GM21526 (cell line): ENCODE measurements at regions not wholly inside any gene's neighbourhood (a gene's known extent, or its start where the extent isn't known, plus 50 kb on each side); places are given as distances from the start of the nearest gene placed in this dataset.
"Not testable (repeated sequence)": the region's sequence is repeated elsewhere in the genome, so short reads cannot be mapped to it uniquely, and the experiment has no call there.

ENCODE experiments used
- ATAC-seq: cut with Tn5 transposase; IDR thresholded peaks from one replicate; pipeline ENCODE4 v1.9.1; 2021; ENCODE audit warnings: moderate library complexity; ENCODE audit not compliant: unreplicated experiment, low FRiP score

DNA sequence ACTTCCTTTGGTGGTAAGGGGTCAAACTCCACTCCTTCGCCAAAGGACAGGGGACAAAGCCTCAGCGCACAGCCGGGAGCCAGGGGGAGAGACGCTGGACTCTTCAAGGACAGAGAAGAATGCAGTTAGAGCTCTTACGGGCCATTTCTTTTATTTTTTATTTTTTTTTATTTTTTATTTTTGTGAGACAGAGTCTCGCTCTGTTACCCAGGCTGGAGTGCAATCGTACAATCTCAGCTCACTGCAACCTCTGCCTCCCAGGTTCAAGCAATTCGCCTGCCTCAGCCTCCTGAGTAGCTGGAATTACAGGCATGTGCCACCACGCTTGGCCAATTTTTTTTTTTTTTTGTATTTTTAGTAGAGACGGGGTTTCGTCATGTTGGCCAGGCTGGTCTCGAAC, 93.2 kb upstream of the RPH3AL start, which contains the start of gene RFLNB:
Gene RFLNB (minus strand): TSS at position 101 of the 400 bp plus-strand sequence.
- ATAC-seq, result not testable (repeated sequence)

DNA sequence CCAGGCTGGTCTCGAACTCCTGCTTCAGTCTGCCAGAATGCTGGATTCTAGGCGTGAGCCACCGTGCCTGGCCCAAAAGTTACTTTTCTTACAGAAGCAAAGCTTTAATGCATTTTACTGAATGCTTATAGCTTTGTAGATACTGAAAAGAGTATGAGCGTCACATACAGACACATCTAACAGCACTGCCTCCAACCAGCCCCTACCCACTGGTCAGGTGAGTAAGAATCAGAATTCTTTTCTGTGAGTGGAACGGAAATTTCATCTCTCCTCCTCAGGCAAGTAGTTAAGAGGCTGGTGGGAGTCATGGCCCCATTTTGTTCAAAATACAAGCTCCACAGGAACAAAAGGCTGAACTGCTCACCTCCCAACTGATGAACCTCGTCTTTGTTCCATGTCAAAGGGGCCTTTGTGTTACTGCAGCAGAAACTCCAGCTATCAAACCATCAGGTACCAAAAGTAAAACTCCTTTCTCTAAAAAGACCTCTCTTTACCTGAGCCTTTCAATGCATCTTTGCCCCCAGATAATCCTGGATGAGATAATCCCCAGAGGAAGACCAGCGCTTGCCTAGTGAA, 92.4 kb upstream of the RPH3AL start:
- ATAC-seq, result no peak

DNA sequence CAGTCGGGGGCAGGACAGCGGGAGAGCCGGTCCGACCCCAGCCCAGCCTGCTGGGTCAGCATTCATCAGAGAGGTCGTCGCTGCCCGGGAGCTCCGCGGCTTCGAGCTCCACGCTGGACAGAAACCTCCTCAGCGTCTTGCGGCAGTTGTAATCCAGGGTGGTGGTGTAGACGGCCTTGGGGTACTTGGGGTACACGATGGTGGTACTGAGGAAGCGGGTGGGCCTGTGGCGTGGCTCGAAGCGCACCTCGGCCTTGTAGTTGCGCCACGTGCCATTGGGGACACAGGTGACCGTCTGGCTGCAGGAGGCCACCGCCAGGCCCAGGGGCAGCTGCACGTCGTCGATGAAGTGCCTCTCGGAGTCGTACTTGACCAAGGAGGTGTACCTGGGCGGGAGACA, 90.5 kb upstream of the RPH3AL start:
- ATAC-seq, result no peak

DNA sequence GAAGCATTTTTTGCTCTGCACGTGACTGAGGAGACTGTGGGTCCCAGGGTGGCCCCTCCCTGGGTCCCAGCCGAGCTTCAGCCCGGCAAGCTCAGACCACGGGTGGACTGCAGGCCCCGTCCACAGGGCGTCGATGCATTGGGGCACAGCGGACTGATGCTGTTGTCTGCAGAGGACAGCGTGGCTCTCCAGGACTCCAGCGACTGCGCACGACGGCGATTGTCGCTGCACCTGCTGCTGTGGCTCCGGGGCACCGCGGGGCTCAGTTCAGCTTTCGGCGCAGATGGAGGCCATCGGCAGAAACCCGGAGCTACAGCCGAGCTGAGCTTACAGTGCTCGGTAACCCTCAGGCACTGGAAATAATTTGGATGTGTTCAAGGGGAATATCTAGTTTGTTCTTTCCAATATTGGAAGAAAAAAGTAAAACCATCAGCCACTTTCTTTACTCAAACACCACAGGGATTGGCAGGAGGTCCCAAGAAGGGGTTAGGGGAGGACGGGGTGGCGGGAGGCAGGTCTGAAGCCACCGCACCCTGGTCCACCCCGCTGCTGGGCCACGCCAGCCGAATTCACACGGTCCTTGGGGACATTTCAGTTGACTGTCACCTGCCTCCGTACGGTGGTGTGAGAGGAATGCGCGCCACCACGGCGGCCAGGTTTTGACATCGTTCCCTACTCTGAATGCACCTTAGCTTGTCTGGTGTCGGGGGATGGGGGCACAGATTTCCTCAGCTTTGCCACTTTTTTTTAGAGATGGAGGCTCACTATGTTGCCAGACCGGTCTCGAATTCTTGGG, 88.7 kb upstream of the RPH3AL start:
- ATAC-seq, result no peak

DNA sequence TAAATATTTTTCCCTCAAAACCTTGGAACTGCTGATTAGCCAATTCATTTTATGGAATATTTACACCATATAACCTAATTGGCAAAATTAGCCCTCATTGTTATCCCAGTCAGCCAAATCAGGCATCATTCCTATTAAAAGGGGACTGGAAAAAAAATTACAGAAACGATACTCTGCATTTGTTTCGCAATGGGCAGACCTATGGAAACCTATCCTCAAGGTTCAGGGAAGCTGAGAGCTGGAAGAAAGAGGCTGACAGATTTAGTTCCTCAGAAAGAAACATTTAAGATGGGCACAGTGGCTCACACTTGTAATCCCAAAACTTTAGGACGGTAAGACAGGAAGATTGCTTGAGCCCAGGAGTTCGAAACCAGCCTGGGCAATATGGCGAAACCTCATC, 85.6 kb upstream of the RPH3AL start:
- ATAC-seq, result no peak

DNA sequence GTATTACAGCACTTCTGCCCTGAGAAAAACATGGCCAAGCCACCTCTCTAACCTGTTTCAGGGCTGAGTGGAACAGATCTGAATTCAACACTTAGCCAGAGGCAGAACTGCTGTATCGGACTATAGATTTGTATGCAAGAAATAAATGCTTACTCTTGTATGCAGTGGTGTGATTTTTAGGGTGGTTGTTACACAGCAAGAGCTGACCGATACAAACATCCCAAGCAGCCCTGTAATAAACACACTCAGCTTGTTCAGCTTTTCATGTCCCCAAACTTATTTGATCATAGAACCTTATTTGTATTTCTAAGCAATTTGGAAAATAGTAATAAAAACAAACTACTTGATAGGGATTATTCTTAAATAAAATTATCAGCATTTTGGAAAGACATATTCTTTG, 84.9 kb upstream of the RPH3AL start:
- no peak for ATAC-seq

DNA sequence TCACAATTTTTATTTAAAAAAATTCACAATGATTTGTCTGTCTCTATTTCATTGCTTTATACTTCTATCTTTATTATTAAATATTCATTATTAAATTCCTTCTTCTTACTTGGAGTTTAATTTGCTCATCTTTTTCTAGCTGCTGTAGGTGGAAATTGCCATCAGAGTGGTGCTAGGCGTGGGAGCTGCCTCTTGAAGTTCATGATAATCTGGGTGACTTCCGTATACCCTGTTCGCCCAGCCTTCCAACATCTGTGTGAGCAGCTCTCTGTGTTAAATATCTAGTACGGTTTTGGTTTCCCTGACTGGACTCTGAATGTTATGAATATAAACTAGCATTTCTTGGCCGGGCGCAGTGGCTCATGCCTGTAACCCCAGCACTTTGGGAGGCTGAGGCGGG, 84.0 kb upstream of the RPH3AL start:
- ATAC-seq, result no peak

DNA sequence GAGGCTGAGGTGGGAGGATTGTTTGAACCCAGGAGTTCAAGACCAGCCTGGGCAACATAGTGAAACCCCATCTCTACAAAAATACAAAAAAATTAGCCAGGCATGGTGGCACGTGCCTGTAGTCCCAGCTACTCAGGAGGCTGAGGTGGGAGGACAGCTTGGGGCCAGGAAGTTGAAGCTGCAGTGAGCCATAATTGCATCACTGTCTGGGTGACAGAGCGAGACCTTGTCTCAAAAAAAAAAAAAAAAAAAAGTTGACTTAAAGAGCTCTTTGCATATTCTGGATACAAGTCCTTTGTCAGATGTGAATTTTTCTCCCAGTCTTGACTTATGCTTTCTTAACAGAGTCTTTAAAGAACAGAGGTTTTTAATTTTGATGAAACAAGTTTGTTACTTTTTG, 79.9 kb upstream of the RPH3AL start:
- not testable (repeated sequence) for ATAC-seq

DNA sequence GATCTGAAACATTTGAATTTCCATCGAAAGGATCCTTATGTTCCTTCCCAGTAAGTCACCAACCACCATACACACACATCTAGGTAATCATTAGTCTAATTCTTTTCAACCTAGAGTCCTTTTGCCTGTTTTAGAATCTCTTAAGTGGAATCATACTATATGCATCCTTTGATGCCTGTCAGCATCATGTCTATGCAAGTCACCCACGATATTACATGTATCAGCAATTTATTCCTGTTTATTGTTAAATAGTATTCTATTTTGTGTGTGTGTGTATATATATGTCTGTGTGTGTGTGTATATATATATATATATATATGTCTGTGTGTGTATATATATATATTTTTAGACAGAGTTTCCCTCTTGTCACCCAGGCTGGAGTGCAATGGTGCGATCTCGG, 78.9 kb upstream of the RPH3AL start:
- ATAC-seq, result no peak

DNA sequence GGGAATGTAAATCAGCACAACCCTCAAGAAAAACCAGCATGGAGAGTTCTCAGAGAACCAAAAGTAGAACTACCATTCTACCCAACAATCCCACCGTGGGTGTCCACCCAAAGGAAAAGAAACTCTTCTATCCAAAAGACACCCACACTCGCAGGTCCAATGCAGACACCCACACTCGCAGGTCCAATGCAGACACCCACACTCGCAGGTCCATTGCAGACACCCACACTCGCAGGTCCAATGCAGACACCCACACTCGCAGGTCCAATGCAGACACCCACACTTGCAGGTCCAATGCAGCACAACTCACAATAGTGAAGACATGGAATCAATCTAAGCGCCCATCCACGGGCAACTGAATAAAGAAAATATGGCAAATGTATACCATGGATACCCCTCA, 77.0 kb upstream of the RPH3AL start:
- ATAC-seq, result no peak

DNA sequence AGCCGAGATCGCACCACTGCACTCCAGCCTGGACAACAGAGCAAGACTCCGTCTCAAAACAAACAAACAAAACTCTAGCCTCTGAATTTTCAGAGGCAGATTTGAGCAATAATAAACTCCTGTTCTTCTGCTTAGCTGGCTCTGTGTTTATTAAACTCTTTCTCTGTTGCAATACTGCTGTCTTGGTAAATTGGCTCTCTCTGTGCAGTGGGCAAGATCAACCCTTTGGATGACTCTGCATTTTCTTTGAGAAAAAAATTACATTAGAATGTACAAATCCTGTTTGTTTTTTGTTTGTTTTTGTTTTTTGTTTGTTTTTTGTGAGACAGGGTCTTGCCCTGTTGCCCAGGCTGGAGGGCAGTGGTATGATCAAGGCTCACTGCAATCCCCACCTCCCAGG, 75.8 kb upstream of the RPH3AL start:
- no peak for ATAC-seq

DNA sequence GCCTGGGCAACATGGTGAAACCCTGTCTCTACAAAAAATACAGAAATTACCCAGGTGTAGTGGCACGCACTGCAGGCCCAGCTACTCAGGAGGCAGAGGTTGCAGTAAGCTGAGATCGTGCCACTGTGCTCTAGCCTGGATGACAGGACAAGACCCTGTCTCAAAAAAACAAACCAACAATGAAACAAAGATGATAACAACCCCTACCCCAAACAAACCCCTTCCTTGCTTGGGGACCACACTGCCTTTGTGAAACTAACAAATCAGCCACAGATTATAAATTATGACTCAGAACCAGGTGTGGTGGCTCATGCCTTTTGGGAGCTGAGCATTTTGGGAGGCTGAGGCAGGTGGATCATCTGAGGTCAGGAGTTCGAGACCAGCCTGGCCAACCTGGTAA, 75.3 kb upstream of the RPH3AL start:
- ATAC-seq, result no peak

DNA sequence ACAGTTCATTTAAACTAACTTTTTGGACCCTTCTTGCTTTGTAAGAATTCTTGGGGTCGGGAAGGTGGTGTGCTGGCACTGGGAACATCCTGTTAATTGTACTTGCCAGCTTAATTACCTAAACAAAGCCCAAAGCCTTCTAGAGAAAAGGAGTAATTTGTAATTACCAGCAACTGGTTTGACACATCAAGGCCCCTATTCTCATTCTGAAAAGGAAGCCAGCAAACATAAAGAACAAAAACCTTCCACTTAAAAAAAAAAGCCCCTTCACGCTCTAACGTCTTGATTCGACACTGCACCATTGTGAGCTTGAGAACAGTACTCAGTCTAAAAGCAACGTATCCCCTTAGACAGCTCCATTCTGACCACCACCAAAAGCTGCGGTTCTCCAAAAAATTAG, 74.7 kb upstream of the RPH3AL start:
- no peak for ATAC-seq

DNA sequence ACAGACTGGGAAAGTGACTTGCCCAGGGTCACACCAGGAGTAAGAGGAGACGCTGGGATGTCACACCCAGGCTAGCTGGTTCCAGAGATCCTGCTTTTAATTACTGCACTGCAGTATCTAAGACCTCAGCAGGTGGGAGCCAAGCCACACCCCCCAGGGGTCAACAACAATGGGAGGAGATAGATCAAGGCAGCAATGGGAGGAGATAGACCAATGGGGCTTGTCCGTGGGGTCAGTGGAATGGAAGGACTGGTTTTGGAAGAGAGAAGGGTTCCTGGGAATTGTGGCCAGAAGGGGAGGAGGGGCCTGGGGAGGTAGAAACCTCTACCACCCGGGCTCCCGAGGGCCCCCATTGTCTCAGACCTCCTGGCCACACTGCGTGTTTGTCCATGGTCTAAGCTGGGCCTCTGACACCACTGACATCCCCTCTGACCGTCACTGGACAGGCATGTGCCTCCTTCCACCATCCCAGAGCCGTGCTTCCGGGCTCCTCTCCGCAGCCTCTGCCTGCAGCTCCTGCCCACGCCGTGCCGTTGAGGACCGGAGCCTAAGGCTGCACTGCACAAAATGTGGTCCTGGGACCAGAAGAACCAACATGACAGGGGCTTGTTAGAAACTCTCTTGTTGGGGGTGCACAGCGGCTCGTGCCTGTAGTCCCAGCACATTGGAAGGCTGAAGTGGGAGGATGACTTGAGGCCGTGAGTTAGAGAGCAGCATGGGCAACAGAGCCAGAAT, 69.8 kb upstream of the RPH3AL start:
- ATAC-seq, result no peak

DNA sequence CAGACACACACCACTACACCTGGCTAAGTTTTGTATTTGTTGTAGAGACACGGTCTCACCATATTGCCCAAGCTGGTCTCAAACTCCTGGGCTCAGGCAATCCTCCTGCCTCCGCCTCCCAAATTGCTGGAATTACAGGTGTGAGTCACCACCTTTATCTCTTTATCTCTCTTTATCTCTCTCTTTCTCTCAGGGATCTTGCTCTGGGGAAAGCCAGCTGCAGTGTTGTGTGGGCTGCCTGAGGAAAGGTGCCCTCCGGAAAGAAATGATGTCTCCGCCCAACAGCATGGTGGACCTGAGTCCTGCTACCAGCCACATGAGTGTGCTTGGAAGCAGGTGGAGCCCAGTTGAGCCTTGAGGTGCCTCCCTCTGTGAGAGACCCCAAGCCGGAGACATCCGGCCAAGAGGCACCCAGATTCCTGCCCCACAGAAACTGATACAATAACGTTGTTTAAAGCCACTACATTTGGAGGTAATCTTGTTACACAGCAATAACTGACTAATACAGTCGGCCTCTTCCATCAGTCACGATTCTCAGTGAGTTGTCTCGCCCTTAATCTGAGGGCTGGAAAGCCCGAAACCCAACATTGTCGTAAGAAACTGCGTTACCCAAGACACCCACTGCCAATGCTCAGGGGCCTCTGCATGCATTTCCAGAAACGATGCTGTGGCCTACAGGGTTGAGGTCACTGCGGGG, 68.0 kb upstream of the RPH3AL start:
- ATAC-seq, result no peak

DNA sequence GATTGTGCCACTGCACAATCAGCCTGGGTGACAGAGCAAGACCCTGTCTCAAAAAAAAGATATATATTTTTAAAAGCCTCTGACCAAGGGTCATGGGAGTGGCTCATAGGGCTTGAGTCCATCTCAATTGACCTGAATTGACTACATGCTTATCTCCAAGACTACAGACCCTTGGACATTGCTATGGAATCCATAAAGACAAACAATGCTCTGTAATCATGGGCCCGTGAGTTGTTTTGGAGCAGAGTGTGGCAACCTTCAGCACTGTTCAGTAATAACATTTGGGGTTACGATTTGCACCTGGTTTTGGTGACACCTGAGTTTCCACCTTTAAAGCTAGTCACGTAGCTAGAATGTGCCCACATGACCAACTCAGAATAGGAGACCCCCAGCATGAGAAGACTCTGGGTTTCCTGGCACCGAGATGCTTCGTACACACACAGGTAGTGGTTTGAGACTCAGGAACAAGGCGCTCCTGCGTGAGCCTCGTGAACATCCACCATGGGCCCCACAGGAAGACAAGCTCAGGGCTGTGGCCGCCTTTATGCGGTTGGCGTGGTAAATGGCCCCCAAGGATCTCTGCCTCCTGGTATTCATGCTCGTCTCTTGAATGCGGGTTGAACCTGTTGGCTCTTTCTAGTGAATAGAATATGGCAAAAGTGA, 66.6 kb upstream of the RPH3AL start:
- ATAC-seq, result no peak

DNA sequence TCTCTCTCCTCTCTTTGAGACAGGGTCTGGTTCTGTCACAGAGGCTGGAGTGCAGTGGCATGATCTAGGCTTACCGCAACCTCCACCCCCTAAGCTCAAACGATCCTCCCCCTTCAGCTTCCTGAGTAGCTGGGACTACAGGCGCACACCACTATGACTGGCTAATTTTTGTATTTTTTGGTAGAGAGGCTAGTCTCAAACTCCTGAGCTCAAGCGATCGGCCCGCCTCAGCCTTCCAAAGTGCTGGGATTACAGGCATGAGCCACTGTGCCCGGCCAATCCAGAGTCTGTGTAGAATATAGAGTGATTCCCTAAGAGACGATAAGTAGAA, 65.8 kb upstream of the RPH3AL start:
- ATAC-seq, result no peak

DNA sequence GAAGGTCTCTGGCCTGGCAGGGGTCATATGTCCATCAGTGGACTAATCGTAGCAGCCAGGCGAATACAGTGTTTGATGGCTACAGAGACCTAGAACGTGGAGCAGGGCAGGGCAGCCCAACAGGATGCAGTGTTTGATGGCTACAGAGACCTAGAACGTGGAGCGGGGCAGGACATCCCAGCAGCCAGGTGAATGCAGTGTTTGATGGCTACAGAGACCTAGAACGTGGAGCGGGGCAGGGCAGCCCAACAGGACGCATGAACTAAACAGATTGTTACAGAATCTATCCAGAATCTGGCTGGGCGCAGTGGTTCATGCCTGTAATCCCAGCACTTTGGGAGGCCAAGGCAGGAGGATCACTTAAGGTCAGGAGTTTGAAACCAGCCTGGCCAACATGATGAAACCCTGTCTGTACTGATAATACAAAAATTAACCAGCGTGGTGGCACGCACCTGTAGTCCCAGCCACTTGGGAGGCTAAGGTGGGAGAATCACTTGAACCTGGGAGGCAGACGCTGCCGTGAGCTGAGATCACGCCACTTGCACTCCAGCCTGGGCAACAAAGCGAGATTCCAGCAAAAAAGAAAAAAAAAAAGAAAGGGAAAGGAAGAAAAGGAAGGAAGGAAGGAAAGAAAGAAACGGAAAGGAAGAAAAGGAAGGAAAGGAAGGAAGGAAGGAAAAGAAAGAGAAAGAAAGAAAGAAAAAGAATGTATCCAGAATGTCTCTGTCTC, 65.2 kb upstream of the RPH3AL start:
- no peak for ATAC-seq

DNA sequence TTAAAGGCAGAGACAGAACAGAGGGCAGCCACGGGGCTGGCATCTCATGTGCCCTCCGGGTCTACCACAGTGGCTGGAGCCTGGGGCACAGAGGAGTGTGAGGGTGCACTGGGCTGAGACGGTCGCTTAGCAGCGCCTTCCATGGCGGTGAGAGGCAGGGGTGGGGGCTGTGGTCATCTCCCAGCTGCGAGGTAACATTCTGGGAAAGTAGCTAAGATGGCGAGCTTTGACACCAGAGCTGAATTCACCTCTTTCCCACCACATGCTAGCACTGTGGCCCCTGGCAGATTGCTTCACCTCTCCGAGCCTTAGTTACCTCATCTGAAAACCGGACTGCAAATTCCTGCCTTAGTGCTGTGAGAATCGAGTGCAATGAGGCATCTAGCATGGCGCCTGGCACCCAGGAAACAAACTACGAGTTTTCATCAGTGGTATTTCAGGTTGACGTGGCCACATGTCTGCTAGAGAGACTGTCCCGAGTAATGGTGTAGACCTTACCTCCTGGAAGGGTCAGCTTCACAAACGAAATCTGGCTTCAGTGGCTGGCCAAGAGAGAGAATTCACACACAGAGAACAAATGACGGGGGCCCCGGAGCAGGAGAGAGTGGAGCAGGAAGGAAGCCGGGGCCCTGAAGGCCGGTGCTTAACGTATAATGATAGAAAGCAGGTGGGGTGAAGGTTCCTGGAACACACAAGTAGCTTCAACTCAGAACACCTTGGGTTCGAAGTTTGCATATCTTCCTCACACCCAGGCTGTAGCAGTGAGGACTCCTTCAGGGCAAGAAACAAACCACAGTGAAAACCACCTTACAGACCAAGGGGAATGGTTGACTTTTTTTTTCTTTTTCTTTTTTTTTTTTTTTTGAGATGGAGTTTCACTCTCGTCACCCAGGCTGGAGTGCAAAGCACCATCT, 63.9 kb upstream of the RPH3AL start:
- ATAC-seq, result peak; percentile 72
